MM.1S (cell line): ENCODE measurements at regions not wholly inside any gene's neighbourhood (a gene's known extent, or its start where the extent isn't known, plus 50 kb on each side); places are given as distances from the start of the nearest gene placed in this dataset.

Source experiments
- DNase-seq: peaks from one replicate; pipeline ENCODE4 v3.0.0-alpha.2; 2015
- H2AFZ ChIP-seq: fragments of 300-600 bp; sonication (generic); 2 replicates; pipeline ENCODE4 v1.6.0; 2016; ENCODE audit warnings: antibody characterized with exemption, low read length
- H3F3A ChIP-seq: fragments of 300-600 bp; sonication (generic); 2 replicates; pipeline ENCODE4 v1.6.1; 2016; ENCODE audit warnings: mild to moderate bottlenecking, antibody characterized with exemption, low read length, moderate library complexity, mixed read lengths; ENCODE audit not compliant: insufficient read depth
- H3K27ac ChIP-seq: fragments of 300-600 bp; sonication (generic); 2 replicates; pipeline ENCODE4 v1.5.1; 2016; ENCODE audit warnings: mild to moderate bottlenecking, low read length
- H3K27me3 ChIP-seq: fragments of 300-600 bp; sonication (generic); replicated peaks from 2 replicates; pipeline ENCODE4 v1.6.0; 2016; ENCODE audit warnings: low read length; ENCODE audit not compliant: insufficient read depth
- H3K36me3 ChIP-seq: fragments of 300-600 bp; sonication (generic); replicated peaks from 2 replicates; pipeline ENCODE4 v1.6.1; 2016; ENCODE audit warnings: mild to moderate bottlenecking, low read length, mixed read lengths; ENCODE audit not compliant: insufficient read depth
- H3K4me1 ChIP-seq: fragments of 300-600 bp; sonication (generic); 2 replicates; pipeline ENCODE4 v1.6.1; 2016; ENCODE audit warnings: low read length, mixed read lengths
- H3K4me2 ChIP-seq: fragments of 300-600 bp; sonication (generic); 2 replicates; pipeline ENCODE4 v1.6.0; 2016; ENCODE audit warnings: low read depth, low read length
- H3K4me3 ChIP-seq: fragments of 300-600 bp; sonication (generic); 2 replicates; pipeline ENCODE4 v1.5.1; 2016; ENCODE audit warnings: low read length, mixed read lengths
- H3K79me2 ChIP-seq: fragments of 300-600 bp; sonication (generic); 2 replicates; pipeline ENCODE4 v1.6.1; 2016; ENCODE audit warnings: mixed run types, low read length, mixed read lengths
- H3K9ac ChIP-seq: fragments of 300-600 bp; sonication (generic); 2 replicates; pipeline ENCODE4 v1.6.1; 2016; ENCODE audit warnings: low read length, mixed read lengths
- H3K9me2 ChIP-seq: fragments of 300-600 bp; sonication (generic); replicated peaks from 2 replicates; pipeline ENCODE4 v1.6.1; 2016; ENCODE audit warnings: mild to moderate bottlenecking, low read length, mixed read lengths; ENCODE audit not compliant: insufficient read depth
- H3K9me3 ChIP-seq: fragments of 300-600 bp; sonication (generic); replicated peaks from 2 replicates; pipeline ENCODE4 v1.6.1; 2016; ENCODE audit warnings: mild to moderate bottlenecking, low read length, mixed read lengths; ENCODE audit not compliant: insufficient read depth
- H4K20me1 ChIP-seq: fragments of 300-600 bp; sonication (generic); 2 replicates; pipeline ENCODE4 v1.6.1; 2016; ENCODE audit warnings: mild to moderate bottlenecking, low read length, moderate library complexity, mixed read lengths; ENCODE audit not compliant: insufficient read depth
- EZH2 ChIP-seq: fragments of 300-600 bp; sonication (generic); optimal IDR thresholded peaks from 2 replicates; pipeline ENCODE3; 2017; ENCODE audit warnings: low read depth, mild to moderate bottlenecking, antibody characterized with exemption, low read length, mixed read lengths
- EZH2phosphoT487 ChIP-seq: fragments of 300-600 bp; sonication (generic); IDR thresholded peaks from 2 replicates; pipeline ENCODE4 v1.6.1; 2018; ENCODE audit warnings: antibody characterized with exemption, low read length
- TF ChIP-seq, protein P1 (sequence below): fragments of 300-600 bp; sonication (generic); IDR thresholded peaks from 2 replicates; pipeline ENCODE4 v1.5.1; 2016; ENCODE audit warnings: antibody characterized with exemption, low read length, mixed read lengths

DNA sequence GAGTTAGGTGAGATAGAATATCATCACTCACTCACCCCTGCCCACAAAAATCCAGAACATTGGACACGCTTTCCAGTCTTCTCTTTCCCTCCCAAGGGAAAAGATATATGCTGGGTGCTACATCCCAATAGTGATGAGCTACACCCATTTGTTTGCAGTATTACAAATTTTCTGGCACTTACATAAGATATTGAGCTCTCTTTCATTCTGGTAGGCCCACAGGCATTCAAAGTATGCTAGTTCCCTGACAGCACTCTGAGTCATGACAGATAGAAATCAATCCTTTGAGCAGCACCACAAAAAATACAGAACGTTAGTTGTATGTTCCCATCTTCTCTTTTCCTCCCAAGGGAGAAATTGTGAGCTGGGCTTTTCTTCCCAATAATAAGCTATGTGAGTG lies 477.6 kb upstream of the GRID2 start:
- Histone ChIP-seq H3K9ac (no peak overlapping the region), H3K4me2 (no peak overlapping the region), H3K9me3 (no peaks in the 10 kb centered on the region), H3K79me2 (no peaks in the 10 kb centered on the region), H3K36me3 (no peaks in the 10 kb centered on the region), H3K4me3 (no peak overlapping the region), H3K27ac (no peak overlapping the region), H3K27me3 (no peaks in the 10 kb centered on the region), H3K9me2 (no peaks in the 10 kb centered on the region), H3K4me1 (no peaks in the 10 kb centered on the region), H2AFZ (no peak overlapping the region), H3F3A (no peaks in the 10 kb centered on the region), H4K20me1 (no peaks in the 10 kb centered on the region)
- TF ChIP-seq EZH2phosphoT487 (no peak), EZH2 (no peak)
- TF ChIP-seq, protein P1, sequence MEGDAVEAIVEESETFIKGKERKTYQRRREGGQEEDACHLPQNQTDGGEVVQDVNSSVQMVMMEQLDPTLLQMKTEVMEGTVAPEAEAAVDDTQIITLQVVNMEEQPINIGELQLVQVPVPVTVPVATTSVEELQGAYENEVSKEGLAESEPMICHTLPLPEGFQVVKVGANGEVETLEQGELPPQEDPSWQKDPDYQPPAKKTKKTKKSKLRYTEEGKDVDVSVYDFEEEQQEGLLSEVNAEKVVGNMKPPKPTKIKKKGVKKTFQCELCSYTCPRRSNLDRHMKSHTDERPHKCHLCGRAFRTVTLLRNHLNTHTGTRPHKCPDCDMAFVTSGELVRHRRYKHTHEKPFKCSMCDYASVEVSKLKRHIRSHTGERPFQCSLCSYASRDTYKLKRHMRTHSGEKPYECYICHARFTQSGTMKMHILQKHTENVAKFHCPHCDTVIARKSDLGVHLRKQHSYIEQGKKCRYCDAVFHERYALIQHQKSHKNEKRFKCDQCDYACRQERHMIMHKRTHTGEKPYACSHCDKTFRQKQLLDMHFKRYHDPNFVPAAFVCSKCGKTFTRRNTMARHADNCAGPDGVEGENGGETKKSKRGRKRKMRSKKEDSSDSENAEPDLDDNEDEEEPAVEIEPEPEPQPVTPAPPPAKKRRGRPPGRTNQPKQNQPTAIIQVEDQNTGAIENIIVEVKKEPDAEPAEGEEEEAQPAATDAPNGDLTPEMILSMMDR = no peak
- no peak for DNase-seq

DNA sequence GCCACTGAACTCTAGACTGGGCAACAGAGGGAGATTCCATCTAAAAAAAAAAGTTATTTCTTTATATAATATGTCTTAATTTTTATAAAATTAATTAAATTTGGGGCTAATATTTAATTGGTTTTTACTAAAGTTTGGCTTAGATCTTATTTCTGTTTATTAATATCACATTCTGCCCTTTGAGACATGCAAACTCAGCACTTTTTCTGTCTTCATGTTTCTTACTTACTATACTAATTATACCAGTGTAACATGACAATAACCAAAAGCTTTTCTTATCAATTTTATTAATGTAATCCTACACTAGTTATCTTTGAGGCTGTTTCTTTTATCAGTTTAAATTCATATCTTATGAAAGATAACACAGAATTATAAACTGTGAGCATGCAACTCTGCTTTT lies 475.9 kb upstream of the GRID2 start:
- no peaks in the 10 kb centered on the region for H3K27me3 ChIP-seq
- no peaks in the 10 kb centered on the region for H3K79me2 ChIP-seq
- H3K9me3 ChIP-seq = no peaks in the 10 kb centered on the region
- no peaks in the 10 kb centered on the region for H3K4me1 ChIP-seq
- H3F3A ChIP-seq = no peaks in the 10 kb centered on the region
- no peaks in the 10 kb centered on the region for H3K36me3 ChIP-seq
- no peak overlapping the region for H3K4me2 ChIP-seq
- H3K9ac ChIP-seq = no peak overlapping the region
- H3K9me2 ChIP-seq = no peaks in the 10 kb centered on the region
- H3K4me3 ChIP-seq = no peak overlapping the region
- TF ChIP-seq EZH2phosphoT487 (no peak), EZH2 (no peak)
- TF ChIP-seq, protein P1 = no peak
- no peaks in the 10 kb centered on the region for H4K20me1 ChIP-seq
- no peak overlapping the region for H2AFZ ChIP-seq
- DNase-seq = no peak
- H3K27ac ChIP-seq = no peak overlapping the region

DNA sequence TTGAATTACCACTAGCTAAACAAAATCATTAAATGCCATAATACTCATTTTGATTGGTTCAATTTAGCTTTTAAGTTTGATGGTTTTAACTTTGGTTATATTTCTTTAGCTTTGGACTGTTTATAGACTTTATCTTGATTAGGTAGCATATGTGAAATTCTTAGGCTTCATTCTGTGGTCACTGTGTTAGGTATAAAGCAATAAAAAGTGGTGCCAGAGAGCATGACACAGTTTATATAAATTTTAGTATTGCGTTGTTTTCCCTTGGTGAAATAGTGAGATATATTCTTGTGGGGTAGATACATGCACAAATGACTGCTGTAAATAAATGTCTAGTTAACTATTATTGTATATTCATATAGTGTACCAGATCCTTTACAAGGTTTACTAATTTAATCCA lies 474.2 kb upstream of the GRID2 start:
- Histone ChIP-seq H3K27me3 (no peaks in the 10 kb centered on the region), H3F3A (no peaks in the 10 kb centered on the region), H3K79me2 (no peaks in the 10 kb centered on the region), H3K9me3 (no peaks in the 10 kb centered on the region), H4K20me1 (no peaks in the 10 kb centered on the region), H3K4me3 (no peak overlapping the region), H3K27ac (no peak overlapping the region), H2AFZ (no peak overlapping the region), H3K9me2 (no peaks in the 10 kb centered on the region), H3K4me2 (no peak overlapping the region), H3K36me3 (no peaks in the 10 kb centered on the region), H3K9ac (no peak overlapping the region), H3K4me1 (no peaks in the 10 kb centered on the region)
- DNase-seq = no peak
- TF ChIP-seq, protein P1 = no peak
- no peak for TF ChIP-seq EZH2
- no peak for TF ChIP-seq EZH2phosphoT487
